ENCODE measurements at regions not wholly inside any gene's neighbourhood (a gene's known extent, or its start where the extent isn't known, plus 50 kb on each side); places are given as distances from the start of the nearest gene placed in this dataset.

- H3K4me3 ChIP-seq (ENCODE audit: severe bottlenecking), result no peak overlapping the region
- DNase-seq (ENCODE audit: low spot score) (no peak), ATAC-seq (ENCODE audit: low read depth) (no peak)
- no peak for TF ChIP-seq CTCF (IDR thresholded peaks at IDR 0.05; ENCODE audit: poor library complexity, severe bottlenecking)
- H3K27me3 ChIP-seq (ENCODE audit: insufficient read depth, poor library complexity, severe bottlenecking), result no peaks in the 10 kb centered on the region
- no peaks in the 10 kb centered on the region for H3K4me1 ChIP-seq (ENCODE audit: insufficient read depth, poor library complexity, severe bottlenecking)
- no peak overlapping the region for H3K27ac ChIP-seq (ENCODE audit: poor library complexity, severe bottlenecking)
- no peaks in the 10 kb centered on the region for H3K9me3 ChIP-seq (ENCODE audit: severe bottlenecking)
- no peaks in the 10 kb centered on the region for H3K36me3 ChIP-seq (ENCODE audit: low read depth)
Observed at GRCh38 chr1:34477632-34478141, 277.2 kb upstream of the GJB5 start.

GRCh38 chr1:34478515-34479076 lies 276.3 kb upstream of the GJB5 start:
- ATAC-seq (ENCODE audit: low read depth) (no peak), DNase-seq (ENCODE audit: low spot score) (no peak)
- Histone ChIP-seq H3K9me3 (ENCODE audit: severe bottlenecking) (no peaks in the 10 kb centered on the region), H3K27ac (ENCODE audit: poor library complexity, severe bottlenecking) (no peak overlapping the region), H3K27me3 (ENCODE audit: insufficient read depth, poor library complexity, severe bottlenecking) (no peaks in the 10 kb centered on the region), H3K4me1 (ENCODE audit: insufficient read depth, poor library complexity, severe bottlenecking) (no peaks in the 10 kb centered on the region), H3K36me3 (ENCODE audit: low read depth) (no peaks in the 10 kb centered on the region), H3K4me3 (ENCODE audit: severe bottlenecking) (no peak overlapping the region)
- TF ChIP-seq CTCF (IDR thresholded peaks at IDR 0.05; ENCODE audit: poor library complexity, severe bottlenecking), result no peak

GRCh38 chr1:34479731-34480130 lies 275.1 kb upstream of the GJB5 start:
- H3K4me1 ChIP-seq (ENCODE audit: insufficient read depth, poor library complexity, severe bottlenecking), result no peaks in the 10 kb centered on the region
- H3K27ac ChIP-seq (ENCODE audit: poor library complexity, severe bottlenecking), result no peak overlapping the region
- DNase-seq (ENCODE audit: low spot score) (no peak), ATAC-seq (ENCODE audit: low read depth) (no peak)
- H3K4me3 ChIP-seq (ENCODE audit: severe bottlenecking), result no peak overlapping the region
- TF ChIP-seq CTCF (IDR thresholded peaks at IDR 0.05; ENCODE audit: poor library complexity, severe bottlenecking), result no peak
- H3K9me3 ChIP-seq (ENCODE audit: severe bottlenecking), result no peaks in the 10 kb centered on the region
- no peaks in the 10 kb centered on the region for H3K36me3 ChIP-seq (ENCODE audit: low read depth)
- no peaks in the 10 kb centered on the region for H3K27me3 ChIP-seq (ENCODE audit: insufficient read depth, poor library complexity, severe bottlenecking)

GRCh38 chr1:34488080-34488708 lies 266.7 kb upstream of the GJB5 start:
- Histone ChIP-seq H3K4me1 (ENCODE audit: insufficient read depth, poor library complexity, severe bottlenecking) (no peaks in the 10 kb centered on the region), H3K27me3 (ENCODE audit: insufficient read depth, poor library complexity, severe bottlenecking) (no peaks in the 10 kb centered on the region), H3K27ac (ENCODE audit: poor library complexity, severe bottlenecking) (no peak overlapping the region), H3K4me3 (ENCODE audit: severe bottlenecking) (no peak overlapping the region), H3K36me3 (ENCODE audit: low read depth) (no peaks in the 10 kb centered on the region), H3K9me3 (ENCODE audit: severe bottlenecking) (no peaks in the 10 kb centered on the region)
- no peak for TF ChIP-seq CTCF (IDR thresholded peaks at IDR 0.05; ENCODE audit: poor library complexity, severe bottlenecking)
- DNase-seq (ENCODE audit: low spot score) (no peak), ATAC-seq (ENCODE audit: low read depth) (no peak)

- Histone ChIP-seq H3K27ac (ENCODE audit: poor library complexity, severe bottlenecking) (no peak overlapping the region), H3K36me3 (ENCODE audit: low read depth) (no peaks in the 10 kb centered on the region), H3K9me3 (ENCODE audit: severe bottlenecking) (no peaks in the 10 kb centered on the region), H3K4me1 (ENCODE audit: insufficient read depth, poor library complexity, severe bottlenecking) (no peaks in the 10 kb centered on the region), H3K27me3 (ENCODE audit: insufficient read depth, poor library complexity, severe bottlenecking) (no peaks in the 10 kb centered on the region), H3K4me3 (ENCODE audit: severe bottlenecking) (no peak overlapping the region)
- no peak for DNase-seq (ENCODE audit: low spot score)
- peak; percentile 58; the same call in 1 of the 3 replicates for ATAC-seq (ENCODE audit: low read depth)
- no peak for TF ChIP-seq CTCF (IDR thresholded peaks at IDR 0.05; ENCODE audit: poor library complexity, severe bottlenecking)
Observed at GRCh38 chr1:34500451-34500850, 254.4 kb upstream of the GJB5 start.
